GM23338 (cell line): ENCODE measurements at regions not wholly inside any gene's neighbourhood (a gene's known extent, or its start where the extent isn't known, plus 50 kb on each side); places are given as distances from the start of the nearest gene placed in this dataset.

Source experiments
- ATAC-seq: fragments of 200-7000 bp; cut with Tn5 transposase; 3 replicates; pipeline ENCODE4 v1.9.1; 2020
- DNase-seq: peaks from one replicate; pipeline ENCODE4 v3.0.0-alpha.2; 2015; ENCODE audit warnings: low spot score
- H2AFZ ChIP-seq: fragments of 200-600 bp; sonication (generic); 2 replicates; pipeline ENCODE4 v1.8.0; 2016; ENCODE audit warnings: antibody characterized with exemption, mild to moderate bottlenecking, moderate library complexity
- H3F3A ChIP-seq: fragments of 200-600 bp; sonication (generic); replicated peaks from 2 replicates; pipeline ENCODE4 v1.8.0; 2017; ENCODE audit warnings: antibody characterized with exemption, mixed run types, low read depth
- H3K27ac ChIP-seq: fragments of 200-600 bp; sonication (generic); 2 replicates; pipeline ENCODE4 v1.6.1; 2016; ENCODE audit warnings: low read depth
- H3K27me3 ChIP-seq: fragments of 200-600 bp; sonication (generic); 2 replicates; pipeline ENCODE4 v1.8.0; 2016; ENCODE audit warnings: mild to moderate bottlenecking, mixed run types, moderate library complexity; ENCODE audit not compliant: insufficient read depth
- H3K36me3 ChIP-seq: fragments of 200-600 bp; sonication (generic); 2 replicates; pipeline ENCODE4 v1.8.0; 2016; ENCODE audit warnings: mild to moderate bottlenecking; ENCODE audit not compliant: insufficient read depth
- H3K4me1 ChIP-seq: fragments of 200-600 bp; sonication (generic); 2 replicates; pipeline ENCODE4 v1.8.0; 2016; ENCODE audit warnings: mild to moderate bottlenecking, moderate library complexity; ENCODE audit not compliant: insufficient read depth
- H3K4me2 ChIP-seq: fragments of 200-600 bp; sonication (generic); 2 replicates; pipeline ENCODE4 v1.7.1; 2017; ENCODE audit warnings: mixed run types
- H3K4me3 ChIP-seq: fragments of 200-600 bp; sonication (generic); 2 replicates; pipeline ENCODE4 v1.6.1; 2016; ENCODE audit warnings: mixed run types
- H3K79me2 ChIP-seq: fragments of 200-600 bp; sonication (generic); replicated peaks from 2 replicates; pipeline ENCODE4 v1.8.0; 2017; ENCODE audit warnings: mild to moderate bottlenecking; ENCODE audit not compliant: insufficient read depth
- H3K9me2 ChIP-seq: fragments of 200-600 bp; sonication (generic); 2 replicates; pipeline ENCODE4 v1.8.0; 2017; ENCODE audit not compliant: insufficient read depth
- H4K20me1 ChIP-seq: fragments of 200-600 bp; sonication (generic); replicated peaks from 2 replicates; pipeline ENCODE4 v1.8.0; 2017; ENCODE audit warnings: mild to moderate bottlenecking; ENCODE audit not compliant: insufficient read depth
- H3K27ac Mint-ChIP-seq: 2 replicates; pipeline ENCODE4 v1.8.0; 2020; ENCODE audit warnings: inconsistent platforms, mild to moderate bottlenecking, moderate library complexity, mixed read lengths
- H3K27me3 Mint-ChIP-seq: 3 replicates; pipeline ENCODE4 v1.8.0; 2022; ENCODE audit warnings: low read depth, mild to moderate bottlenecking, moderate library complexity, mixed read lengths, inconsistent platforms; ENCODE audit not compliant: insufficient read depth, poor library complexity
- H3K36me3 Mint-ChIP-seq: 3 replicates; pipeline ENCODE4 v1.8.0; 2021; ENCODE audit warnings: low read depth, mild to moderate bottlenecking, inconsistent platforms, moderate library complexity, mixed read lengths
- H3K4me1 Mint-ChIP-seq: 3 replicates; pipeline ENCODE4 v1.8.0; 2020; ENCODE audit warnings: mild to moderate bottlenecking, inconsistent platforms, mixed read lengths
- H3K4me3 Mint-ChIP-seq: 3 replicates; pipeline ENCODE4 v1.8.0; 2021; ENCODE audit warnings: moderate library complexity, mild to moderate bottlenecking, inconsistent platforms, mixed read lengths
- H3K9me3 Mint-ChIP-seq: 3 replicates; pipeline ENCODE4 v1.8.0; 2020; ENCODE audit warnings: moderate library complexity, mild to moderate bottlenecking, inconsistent platforms, mixed read lengths
- CTCF ChIP-seq, 2 experiments: fragments of 200-600 bp in 1 of 2; sonication (generic) in 1 of 2; conservative IDR thresholded peaks; 2 replicates each; pipeline versions ENCODE4 v1.5.1 to v1.6.1; 2016 to 2017; ENCODE audit warnings: antibody characterized with exemption in 2 of 2, low read depth in 2 of 2, mild to moderate bottlenecking in 2 of 2, moderate library complexity in 1 of 2
- EZH2phosphoT487 ChIP-seq: fragments of 200-600 bp; sonication (generic); IDR thresholded peaks from one replicate; pipeline ENCODE4 v1.8.1; 2018; ENCODE audit warnings: antibody characterized with exemption; ENCODE audit not compliant: unreplicated experiment
- ZNF462 ChIP-seq: fragments of 250-450 bp; sonication (Bioruptor Pico); IDR thresholded peaks from 2 replicates; pipeline ENCODE4 v1.5.0; 2020; ENCODE audit warnings: mild to moderate bottlenecking, moderate library complexity

DNA sequence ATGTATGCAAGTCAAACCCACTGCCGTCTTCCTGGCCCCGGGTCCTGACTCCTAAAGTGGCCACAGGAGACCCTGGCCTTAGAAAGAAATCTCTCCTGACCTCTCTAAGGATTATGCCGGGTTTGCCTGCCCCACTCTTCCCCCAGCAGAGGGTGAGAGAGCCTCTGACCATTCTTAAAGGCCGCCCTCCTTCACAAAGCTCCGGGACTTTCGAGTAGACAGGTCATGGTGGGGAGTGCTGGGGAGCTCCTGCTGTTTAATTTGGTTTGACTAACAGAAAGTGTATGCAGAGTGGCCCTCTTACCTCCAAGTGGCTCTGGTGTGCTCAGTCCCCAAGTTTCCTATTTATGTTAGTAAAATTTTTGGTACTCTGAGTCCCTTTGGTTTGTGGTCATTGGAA is 111.8 kb downstream of the LRRC70 start:
- H3K36me3 ChIP-seq, result no peaks in the 10 kb centered on the region
- Mint-ChIP-seq H3K27me3 (no peaks in the 10 kb centered on the region), H3K9me3 (peaks cover 23% of the 10 kb centered on the region; the same call in 2 of the 3 replicates), H3K4me1 (no peaks in the 10 kb centered on the region), H3K4me3 (no peak overlapping the region), H3K36me3 (peaks cover 4% of the 10 kb centered on the region; the same call in 2 of the 3 replicates), H3K27ac (no peak overlapping the region)
- H3K27ac ChIP-seq, result no peak overlapping the region
- H2AFZ ChIP-seq, result peak overlapping the region; percentile 28; the same call in 1 of the 2 replicates
- no peaks in the 10 kb centered on the region for H3K27me3 ChIP-seq
- no peaks in the 10 kb centered on the region for H3F3A ChIP-seq
- no peak for TF ChIP-seq ZNF462
- no peak for TF ChIP-seq EZH2phosphoT487
- TF ChIP-seq CTCF (conservative IDR thresholded peaks at IDR 0.05; ENCODE audit: low read depth in 2 of 2), result no peak
- H3K4me3 ChIP-seq, result no peak overlapping the region
- H3K9me2 ChIP-seq, result peaks cover 8% of the 10 kb centered on the region; the same call in 1 of the 2 replicates
- DNase-seq (peak; percentile 6), ATAC-seq (peak; percentile 49; the same call in 2 of the 3 replicates)
- H3K4me1 ChIP-seq, result no peaks in the 10 kb centered on the region
- no peak overlapping the region for H3K4me2 ChIP-seq
- no peaks in the 10 kb centered on the region for H3K79me2 ChIP-seq
- no peaks in the 10 kb centered on the region for H4K20me1 ChIP-seq
